ENCODE measurements at regions not wholly inside any gene's neighbourhood (a gene's known extent, or its start where the extent isn't known, plus 50 kb on each side); places are given as distances from the start of the nearest gene placed in this dataset.

GRCh38 chr10:28939281-28940157, 262.2 kb downstream of the BAMBI start:
- TF ChIP-seq CTCF (conservative IDR thresholded peaks at IDR 0.05; ENCODE audit: low read length) (peak; percentile 26; the same call in 1 of the 2 replicates), EZH2phosphoT487 (IDR thresholded peaks at IDR 0.05; ENCODE audit: borderline replicate concordance) (no peak)
- Histone ChIP-seq H4K20me1 (ENCODE audit: insufficient read depth, low read length, poor library complexity, severe bottlenecking) (no peaks in the 10 kb centered on the region), H3K27me3 (ENCODE audit: insufficient read depth, low read length, poor library complexity, severe bottlenecking) (no peaks in the 10 kb centered on the region), H3K4me3 (ENCODE audit: low read length, poor library complexity, severe bottlenecking) (no peak overlapping the region), H3K4me2 (ENCODE audit: low read depth, low read length, poor library complexity, severe bottlenecking) (no peak overlapping the region), H3K9me2 (replicated peaks; ENCODE audit: low read depth, low read length) (no peaks in the 10 kb centered on the region; the same call in 1 of the 2 replicates), H3K79me2 (ENCODE audit: insufficient read depth, low read length) (no peaks in the 10 kb centered on the region), H3F3A (ENCODE audit: low read depth) (no peaks in the 10 kb centered on the region), H3K9me3 (ENCODE audit: insufficient read depth, low read depth, low read length) (peaks cover 4% of the 10 kb centered on the region; the same call in 1 of the 2 replicates), H3K36me3 (ENCODE audit: insufficient read depth, low read length) (no peaks in the 10 kb centered on the region), H3K9ac (ENCODE audit: low read depth, low read length, poor library complexity, severe bottlenecking) (no peak overlapping the region), H3K4me1 (ENCODE audit: insufficient read depth, low read length, poor library complexity, severe bottlenecking) (no peaks in the 10 kb centered on the region), H2AFZ (ENCODE audit: low read length) (no peak overlapping the region)

GRCh38 chr10:28940158-28940888, 263.0 kb downstream of the BAMBI start:
- Histone ChIP-seq H3K9me3 (ENCODE audit: insufficient read depth, low read depth, low read length) (peaks cover 4% of the 10 kb centered on the region; the same call in 1 of the 2 replicates), H3K9me2 (replicated peaks; ENCODE audit: low read depth, low read length) (no peaks in the 10 kb centered on the region; the same call in 1 of the 2 replicates), H3K36me3 (ENCODE audit: insufficient read depth, low read length) (no peaks in the 10 kb centered on the region), H3K9ac (ENCODE audit: low read depth, low read length, poor library complexity, severe bottlenecking) (no peak overlapping the region), H3K4me2 (ENCODE audit: low read depth, low read length, poor library complexity, severe bottlenecking) (no peak overlapping the region), H3K79me2 (ENCODE audit: insufficient read depth, low read length) (no peaks in the 10 kb centered on the region), H3K27me3 (ENCODE audit: insufficient read depth, low read length, poor library complexity, severe bottlenecking) (no peaks in the 10 kb centered on the region), H2AFZ (ENCODE audit: low read length) (no peak overlapping the region), H4K20me1 (ENCODE audit: insufficient read depth, low read length, poor library complexity, severe bottlenecking) (no peaks in the 10 kb centered on the region), H3K4me3 (ENCODE audit: low read length, poor library complexity, severe bottlenecking) (no peak overlapping the region), H3F3A (ENCODE audit: low read depth) (no peaks in the 10 kb centered on the region), H3K4me1 (ENCODE audit: insufficient read depth, low read length, poor library complexity, severe bottlenecking) (no peaks in the 10 kb centered on the region)
- TF ChIP-seq CTCF (conservative IDR thresholded peaks at IDR 0.05; ENCODE audit: low read length) (no peak), EZH2phosphoT487 (IDR thresholded peaks at IDR 0.05; ENCODE audit: borderline replicate concordance) (no peak)

- Histone ChIP-seq H3K9me2 (replicated peaks; ENCODE audit: low read depth, low read length) (no peaks in the 10 kb centered on the region; the same call in 1 of the 2 replicates), H3K4me2 (ENCODE audit: low read depth, low read length, poor library complexity, severe bottlenecking) (no peak overlapping the region), H4K20me1 (ENCODE audit: insufficient read depth, low read length, poor library complexity, severe bottlenecking) (no peaks in the 10 kb centered on the region), H3K4me1 (ENCODE audit: insufficient read depth, low read length, poor library complexity, severe bottlenecking) (no peaks in the 10 kb centered on the region), H3K36me3 (ENCODE audit: insufficient read depth, low read length) (no peaks in the 10 kb centered on the region), H3K9ac (ENCODE audit: low read depth, low read length, poor library complexity, severe bottlenecking) (no peak overlapping the region), H2AFZ (ENCODE audit: low read length) (no peak overlapping the region), H3K27me3 (ENCODE audit: insufficient read depth, low read length, poor library complexity, severe bottlenecking) (no peaks in the 10 kb centered on the region), H3K4me3 (ENCODE audit: low read length, poor library complexity, severe bottlenecking) (no peak overlapping the region), H3K9me3 (ENCODE audit: insufficient read depth, low read depth, low read length) (no peaks in the 10 kb centered on the region), H3K79me2 (ENCODE audit: insufficient read depth, low read length) (no peaks in the 10 kb centered on the region), H3F3A (ENCODE audit: low read depth) (no peaks in the 10 kb centered on the region)
- TF ChIP-seq CTCF (conservative IDR thresholded peaks at IDR 0.05; ENCODE audit: low read length) (no peak), EZH2phosphoT487 (IDR thresholded peaks at IDR 0.05; ENCODE audit: borderline replicate concordance) (no peak)
Observed at GRCh38 chr10:28942012-28942411, 264.7 kb downstream of the BAMBI start.

All from Loucy (cell line).